Suprapubic skin (tissue), 4 donors: ENCODE measurements at regions not wholly inside any gene's neighbourhood (a gene's known extent, or its start where the extent isn't known, plus 50 kb on each side); places are given as distances from the start of the nearest gene placed in this dataset.

Experiments used
- DNase-seq, 2 donors: peaks; one replicate each; pipeline ENCODE4 v3.0.0-alpha.2; 2019; ENCODE audit warnings: low spot score in 2 of 2
- H3K27ac ChIP-seq: fragments of 200-600 bp; sonication (generic); one replicate; pipeline ENCODE4 v1.5.1; 2019
- H3K27me3 ChIP-seq: fragments of 200-600 bp; sonication (generic); one replicate; pipeline ENCODE4 v1.5.1; 2019
- H3K36me3 ChIP-seq: fragments of 200-600 bp; sonication (generic); one replicate; pipeline ENCODE4 v1.5.1; 2019
- H3K4me1 ChIP-seq: fragments of 200-600 bp; sonication (generic); one replicate; pipeline ENCODE4 v1.5.1; 2019
- H3K4me3 ChIP-seq: fragments of 200-600 bp; sonication (generic); one replicate; pipeline ENCODE4 v1.5.1; 2019; ENCODE audit warnings: mild to moderate bottlenecking
- H3K9me3 ChIP-seq: fragments of 200-600 bp; sonication (generic); one replicate; pipeline ENCODE4 v1.5.1; 2019
- EP300 ChIP-seq: sonication (generic); formaldehyde crosslinking; IDR thresholded peaks from one replicate; pipeline ENCODE4 v1.6.1; 2017; ENCODE audit warnings: antibody characterized with exemption
- POLR2A ChIP-seq, 2 donors: fragments of 450-650 bp; IDR thresholded peaks; one replicate each; pipeline ENCODE4 v1.6.1; 2017; ENCODE audit warnings: antibody characterized with exemption in 2 of 2, mild to moderate bottlenecking in 2 of 2, moderate library complexity in 2 of 2
- POLR2AphosphoS5 ChIP-seq, 3 donors: sonication (generic); formaldehyde crosslinking; IDR thresholded peaks; one replicate each; pipeline ENCODE4 v1.6.1; 2017; ENCODE audit warnings: antibody characterized with exemption in 3 of 3
- WGBS: methylation state at CpG from one replicate; pipeline ENCODE4 v1.1.5; 2018; 5-methylcytosine and 5-hydroxymethylcytosine counted together
- TF ChIP-seq, protein P1 (sequence below), 2 donors: fragments of 200-600 bp in 1 of 2; fragments of 450-650 bp in 1 of 2; sonication (generic) in 1 of 2; IDR thresholded peaks; one replicate each; pipeline ENCODE4 v1.5.1; 2016 to 2019; ENCODE audit warnings: antibody characterized with exemption in 2 of 2, mild to moderate bottlenecking in 1 of 2, moderate library complexity in 1 of 2

DNA sequence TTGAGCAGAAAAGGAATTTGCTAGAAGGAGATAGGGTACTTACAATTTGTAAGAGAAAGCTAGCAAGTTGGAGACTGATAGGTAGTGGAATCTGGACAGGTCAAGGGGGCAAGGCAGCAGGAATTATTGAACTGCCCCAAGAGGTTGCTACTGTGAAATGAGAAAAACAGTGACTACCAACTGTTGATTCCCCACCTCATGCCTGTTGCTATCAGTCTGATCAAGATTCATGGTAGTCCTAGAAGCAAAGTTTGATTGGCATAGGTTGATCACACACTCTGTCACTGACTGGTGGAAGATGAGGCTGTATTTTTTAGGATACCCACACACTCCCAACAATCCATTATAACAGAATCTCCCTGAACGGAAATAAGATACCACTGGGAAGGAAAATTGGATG, 89.4 kb upstream of the IGF1 start:
- no peak for TF ChIP-seq POLR2A (IDR thresholded peaks at IDR 0.05)
- no peak for TF ChIP-seq EP300
- TF ChIP-seq, protein P1, sequence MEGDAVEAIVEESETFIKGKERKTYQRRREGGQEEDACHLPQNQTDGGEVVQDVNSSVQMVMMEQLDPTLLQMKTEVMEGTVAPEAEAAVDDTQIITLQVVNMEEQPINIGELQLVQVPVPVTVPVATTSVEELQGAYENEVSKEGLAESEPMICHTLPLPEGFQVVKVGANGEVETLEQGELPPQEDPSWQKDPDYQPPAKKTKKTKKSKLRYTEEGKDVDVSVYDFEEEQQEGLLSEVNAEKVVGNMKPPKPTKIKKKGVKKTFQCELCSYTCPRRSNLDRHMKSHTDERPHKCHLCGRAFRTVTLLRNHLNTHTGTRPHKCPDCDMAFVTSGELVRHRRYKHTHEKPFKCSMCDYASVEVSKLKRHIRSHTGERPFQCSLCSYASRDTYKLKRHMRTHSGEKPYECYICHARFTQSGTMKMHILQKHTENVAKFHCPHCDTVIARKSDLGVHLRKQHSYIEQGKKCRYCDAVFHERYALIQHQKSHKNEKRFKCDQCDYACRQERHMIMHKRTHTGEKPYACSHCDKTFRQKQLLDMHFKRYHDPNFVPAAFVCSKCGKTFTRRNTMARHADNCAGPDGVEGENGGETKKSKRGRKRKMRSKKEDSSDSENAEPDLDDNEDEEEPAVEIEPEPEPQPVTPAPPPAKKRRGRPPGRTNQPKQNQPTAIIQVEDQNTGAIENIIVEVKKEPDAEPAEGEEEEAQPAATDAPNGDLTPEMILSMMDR (IDR thresholded peaks at IDR 0.05), result no peak
- no peak for TF ChIP-seq POLR2AphosphoS5 (IDR thresholded peaks at IDR 0.05)
- 88% methylated on average over 1 of the region's 1 CpG for WGBS
- Histone ChIP-seq H3K27ac (no peak overlapping the region), H3K27me3 (no peaks in the 10 kb centered on the region), H3K4me3 (no peak overlapping the region), H3K36me3 (no peaks in the 10 kb centered on the region), H3K4me1 (no peaks in the 10 kb centered on the region), H3K9me3 (no peaks in the 10 kb centered on the region)
- DNase-seq, result no peak

DNA sequence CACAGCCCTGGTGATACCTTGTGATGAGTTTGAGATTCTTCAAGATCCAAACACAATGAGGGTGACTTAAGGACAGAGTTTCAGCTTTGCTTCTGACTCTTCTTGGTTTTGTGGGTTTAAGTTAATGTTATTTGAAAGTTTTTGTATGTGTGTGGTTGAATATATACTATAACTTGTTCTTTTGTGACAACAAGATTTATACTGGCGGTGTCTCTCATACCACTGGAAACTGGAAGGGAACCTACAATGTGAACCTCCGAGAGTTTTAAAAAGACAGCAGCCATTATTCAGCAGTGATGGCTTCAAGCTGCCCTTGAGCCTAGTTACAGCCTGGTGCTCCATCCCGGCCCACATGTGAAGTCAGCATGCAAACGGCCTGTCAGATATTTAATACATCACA, 87.9 kb upstream of the IGF1 start:
- Histone ChIP-seq H3K36me3 (no peaks in the 10 kb centered on the region), H3K9me3 (no peaks in the 10 kb centered on the region), H3K4me3 (no peak overlapping the region), H3K27me3 (no peaks in the 10 kb centered on the region), H3K27ac (no peak overlapping the region), H3K4me1 (no peaks in the 10 kb centered on the region)
- 61% methylated on average over 4 of the region's 4 CpGs for WGBS
- no peak for DNase-seq
- no peak for TF ChIP-seq POLR2AphosphoS5 (IDR thresholded peaks at IDR 0.05)
- no peak for TF ChIP-seq EP300
- no peak for TF ChIP-seq POLR2A (IDR thresholded peaks at IDR 0.05)
- TF ChIP-seq, protein P1 (IDR thresholded peaks at IDR 0.05), result no peak

DNA sequence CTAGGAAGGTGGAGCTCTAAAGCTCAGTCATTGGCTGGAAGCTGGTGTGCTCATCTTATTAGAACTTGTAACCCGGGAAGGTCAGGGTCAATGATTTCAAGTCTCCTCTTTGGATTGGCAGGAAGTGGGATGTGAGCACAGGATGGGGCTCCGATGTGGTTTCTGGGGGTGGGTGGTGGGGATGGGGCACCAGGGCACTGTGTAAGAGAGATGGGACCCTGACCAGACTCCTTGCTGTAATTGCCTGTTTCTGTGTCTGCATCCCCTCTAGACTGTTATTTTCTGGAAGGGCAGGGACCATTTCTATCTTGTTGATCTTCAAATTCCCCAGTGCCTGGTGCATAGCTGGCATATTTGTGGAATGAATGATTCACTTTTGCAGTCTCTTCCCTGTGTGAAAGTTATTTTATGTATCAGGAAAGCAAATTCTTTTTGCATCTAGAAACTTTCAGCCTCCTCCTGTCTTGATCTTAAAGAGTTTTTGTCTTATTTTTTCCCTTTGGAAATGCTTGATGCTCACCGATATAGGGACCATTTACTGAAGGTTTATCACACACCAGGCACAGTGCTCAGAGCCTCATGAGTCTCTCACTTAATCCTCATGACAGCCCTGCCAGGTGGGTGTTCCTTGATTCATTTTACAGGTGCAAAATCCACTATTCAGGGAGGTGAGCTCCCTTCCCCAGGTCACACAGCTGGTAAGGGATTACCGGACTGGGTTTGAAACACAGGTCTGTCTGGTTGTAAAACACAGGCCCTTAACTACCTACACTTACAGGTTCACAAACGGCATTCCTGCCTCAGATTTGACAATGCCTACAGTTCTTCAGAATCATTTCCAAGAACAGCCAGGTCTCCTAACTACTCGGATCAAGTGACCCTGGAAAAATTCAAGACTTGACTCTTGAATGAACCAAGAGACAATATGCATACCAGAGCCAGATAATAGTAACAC, 86.9 kb upstream of the IGF1 start:
- no peaks in the 10 kb centered on the region for H3K36me3 ChIP-seq
- no peaks in the 10 kb centered on the region for H3K27me3 ChIP-seq
- H3K27ac ChIP-seq, result no peak overlapping the region
- H3K4me1 ChIP-seq, result no peaks in the 10 kb centered on the region
- WGBS, result 64% methylated on average over 6 of the region's 6 CpGs
- no peaks in the 10 kb centered on the region for H3K9me3 ChIP-seq
- H3K4me3 ChIP-seq, result no peak overlapping the region
- DNase-seq, result no peak
- no peak for TF ChIP-seq POLR2A (IDR thresholded peaks at IDR 0.05)
- TF ChIP-seq EP300, result no peak
- no peak for TF ChIP-seq POLR2AphosphoS5 (IDR thresholded peaks at IDR 0.05)
- TF ChIP-seq, protein P1 (IDR thresholded peaks at IDR 0.05), result no peak

DNA sequence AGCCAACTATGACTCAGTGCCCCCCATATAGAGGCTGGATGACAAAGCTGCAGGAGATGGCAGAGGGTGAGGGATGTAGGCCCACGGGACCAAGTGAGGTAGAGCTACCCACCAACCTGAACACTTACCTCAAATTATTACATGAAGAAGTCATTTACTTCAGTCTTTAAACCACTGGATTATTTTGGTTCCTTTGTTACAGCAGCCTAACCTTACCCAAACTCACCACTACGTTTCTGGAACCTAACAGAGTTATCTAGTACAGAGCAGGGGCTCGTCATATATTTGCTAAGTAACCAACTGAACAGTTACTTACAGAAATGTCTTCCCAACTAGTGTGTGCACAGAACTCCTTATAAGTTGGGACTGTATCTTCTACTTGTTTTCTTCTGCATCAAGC, 85.2 kb upstream of the IGF1 start:
- TF ChIP-seq POLR2AphosphoS5 (IDR thresholded peaks at IDR 0.05), result no peak
- no peak for TF ChIP-seq EP300
- TF ChIP-seq POLR2A (IDR thresholded peaks at IDR 0.05), result no peak
- TF ChIP-seq, protein P1 (IDR thresholded peaks at IDR 0.05), result no peak
- H3K27ac ChIP-seq, result no peak overlapping the region
- H3K27me3 ChIP-seq, result no peaks in the 10 kb centered on the region
- WGBS, result 85% methylated on average over 3 of the region's 3 CpGs
- H3K4me1 ChIP-seq, result no peaks in the 10 kb centered on the region
- no peak for DNase-seq
- no peaks in the 10 kb centered on the region for H3K9me3 ChIP-seq
- no peaks in the 10 kb centered on the region for H3K36me3 ChIP-seq
- no peak overlapping the region for H3K4me3 ChIP-seq

DNA sequence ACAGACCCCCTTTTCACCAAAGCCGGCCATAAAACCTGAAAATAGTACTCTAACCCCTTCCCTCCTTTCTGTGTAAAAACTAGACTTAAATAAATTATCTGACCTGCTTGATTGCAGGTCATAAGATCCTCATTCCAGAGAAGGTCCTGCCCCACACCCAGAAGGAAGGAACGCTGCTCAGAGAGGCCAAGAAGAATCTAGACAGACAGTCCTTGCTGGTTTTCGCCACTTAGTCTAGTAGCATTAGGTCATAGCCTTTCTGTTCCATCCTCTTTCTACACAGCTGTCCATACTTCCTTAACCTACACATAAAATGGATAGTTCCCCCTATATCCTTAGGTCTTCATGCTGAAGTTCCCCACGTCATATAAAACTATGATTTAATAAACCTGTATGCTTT, 83.7 kb upstream of the IGF1 start:
- no peak overlapping the region for H3K4me3 ChIP-seq
- no peak overlapping the region for H3K27ac ChIP-seq
- no peaks in the 10 kb centered on the region for H3K4me1 ChIP-seq
- no peaks in the 10 kb centered on the region for H3K36me3 ChIP-seq
- H3K27me3 ChIP-seq, result no peaks in the 10 kb centered on the region
- H3K9me3 ChIP-seq, result no peaks in the 10 kb centered on the region
- WGBS, result 60% methylated on average over 4 of the region's 4 CpGs
- TF ChIP-seq, protein P1 (IDR thresholded peaks at IDR 0.05), result no peak
- TF ChIP-seq POLR2AphosphoS5 (IDR thresholded peaks at IDR 0.05) (no peak), POLR2A (IDR thresholded peaks at IDR 0.05) (no peak), EP300 (no peak)
- DNase-seq, result no peak
